ENCODE measurements at regions not wholly inside any gene's neighbourhood (a gene's known extent, or its start where the extent isn't known, plus 50 kb on each side); places are given as distances from the start of the nearest gene placed in this dataset.
"Not testable (repeated sequence)": the region's sequence is repeated elsewhere in the genome, so short reads cannot be mapped to it uniquely, and the experiment has no call there.

GRCh38 chr20:58579069-58579818, 64.0 kb upstream of the APCDD1L start:
- no peak for DNase-seq

DNA sequence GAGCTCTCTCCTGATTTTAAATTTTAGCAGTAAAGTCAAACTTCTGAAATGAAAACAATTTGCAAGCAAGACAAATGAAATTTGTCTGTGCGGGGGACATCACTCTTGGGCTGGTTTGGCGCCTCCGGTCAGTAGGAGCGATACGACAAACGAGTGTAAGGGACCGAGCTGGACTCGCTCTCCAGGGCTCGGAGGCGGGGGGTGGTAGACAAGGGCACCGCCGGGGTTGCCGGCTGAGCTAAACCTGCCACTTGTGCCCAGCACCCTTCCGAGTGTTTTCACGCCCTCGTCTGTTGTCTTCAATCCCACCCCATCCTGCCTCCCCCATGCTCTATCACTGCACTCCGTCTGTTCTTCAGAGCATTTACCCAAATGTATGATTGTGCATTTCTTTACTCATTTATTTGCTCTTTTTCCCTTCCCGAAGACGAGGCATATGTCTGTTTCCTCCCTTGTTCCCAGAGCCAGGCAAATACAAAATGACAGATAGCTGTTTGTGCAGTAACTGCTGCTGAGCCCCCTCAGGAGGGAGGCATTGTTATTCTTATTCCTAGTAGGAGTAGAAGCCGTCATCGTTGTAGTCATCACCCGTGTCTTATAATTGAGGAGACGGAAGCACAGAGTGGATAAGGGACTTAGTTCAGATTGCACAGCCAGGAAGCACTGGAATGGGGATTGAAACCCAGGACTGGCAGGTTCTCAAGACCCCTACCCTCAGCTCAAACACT, 62.8 kb upstream of the APCDD1L start:
- no peak for DNase-seq

DNA sequence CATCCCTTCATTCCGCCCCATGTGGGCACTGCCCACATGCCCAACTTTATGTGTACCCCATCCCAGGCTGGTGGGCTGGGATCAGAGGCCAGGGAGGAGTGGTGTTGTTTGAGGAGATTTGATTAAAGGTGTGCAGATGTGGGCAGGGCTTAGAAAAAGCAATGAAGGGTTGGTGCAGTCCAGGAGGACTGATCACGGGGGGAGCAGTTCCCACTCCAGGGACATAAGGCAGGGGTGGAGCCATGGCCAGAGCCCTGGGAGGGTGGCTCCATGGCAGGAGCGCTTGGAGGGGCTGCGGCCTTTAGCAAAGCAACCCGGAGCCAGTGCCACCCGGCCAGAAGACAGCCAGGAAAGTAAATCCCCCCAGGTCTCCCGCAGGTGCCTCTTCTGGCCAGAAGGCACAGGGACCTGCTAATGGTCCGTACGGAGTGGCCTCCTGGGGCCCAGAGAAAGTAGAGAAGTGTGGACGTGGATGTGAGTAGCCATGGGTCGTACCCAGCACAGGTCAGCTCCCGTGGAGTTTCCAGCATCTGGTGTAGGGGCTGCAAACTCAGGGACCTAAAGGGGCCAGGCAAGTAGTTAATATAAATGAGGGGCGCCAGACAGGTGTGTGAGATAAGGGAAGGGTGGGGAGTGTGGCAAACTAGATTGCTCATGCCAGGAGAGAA, 62.1 kb upstream of the APCDD1L start:
- no peak for DNase-seq

GRCh38 chr20:58576603-58576970, 61.4 kb upstream of the APCDD1L start:
- DNase-seq, result peak in 1 of 2 experiments; percentile 21

- no peak for DNase-seq
These were observed 60.8 kb upstream of the APCDD1L start for GRCh38 chr20:58575776-58576602.

GRCh38 chr20:58574469-58574868, 59.3 kb upstream of the APCDD1L start:
- DNase-seq, result no peak

GRCh38 chr20:58573986-58574385, 58.8 kb upstream of the APCDD1L start:
- DNase-seq, result no peak

DNA sequence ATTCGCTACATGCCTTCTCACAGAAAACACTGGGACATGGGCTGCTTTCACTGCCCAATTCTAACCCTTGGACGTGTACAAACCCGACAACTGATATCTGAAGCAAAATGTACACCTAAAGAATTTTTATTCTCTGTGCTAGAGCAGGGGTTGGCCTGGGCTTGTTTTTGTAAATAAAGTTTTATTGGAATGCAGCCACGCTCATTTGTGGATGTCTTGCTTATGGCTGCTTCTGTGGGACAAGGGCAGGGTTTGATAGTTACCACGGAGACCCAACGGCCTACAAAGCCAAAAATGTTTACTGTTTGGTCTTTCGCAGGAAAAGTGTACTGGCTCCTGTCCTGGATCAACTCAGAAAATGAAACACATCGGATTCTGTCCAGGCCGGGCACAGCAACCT, 58.1 kb upstream of the APCDD1L start:
- DNase-seq, result no peak

DNA sequence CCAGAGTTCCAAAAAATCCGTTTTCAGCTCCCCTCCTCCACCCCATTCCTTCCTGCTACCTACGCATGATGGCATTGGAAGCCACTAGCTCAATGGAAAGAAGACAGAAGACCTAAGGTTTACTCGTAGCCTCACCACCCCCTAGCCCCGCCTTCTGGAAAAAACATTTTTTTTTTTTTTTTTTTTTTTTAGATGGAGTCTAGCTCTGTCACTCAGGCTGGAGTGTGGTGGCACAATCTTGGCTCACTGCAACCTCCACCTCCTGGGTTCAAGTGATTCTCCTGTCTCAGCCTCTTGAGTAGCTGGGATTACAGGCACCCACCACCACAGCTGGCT, 57.2 kb upstream of the APCDD1L start:
- not testable (repeated sequence) for DNase-seq

DNA sequence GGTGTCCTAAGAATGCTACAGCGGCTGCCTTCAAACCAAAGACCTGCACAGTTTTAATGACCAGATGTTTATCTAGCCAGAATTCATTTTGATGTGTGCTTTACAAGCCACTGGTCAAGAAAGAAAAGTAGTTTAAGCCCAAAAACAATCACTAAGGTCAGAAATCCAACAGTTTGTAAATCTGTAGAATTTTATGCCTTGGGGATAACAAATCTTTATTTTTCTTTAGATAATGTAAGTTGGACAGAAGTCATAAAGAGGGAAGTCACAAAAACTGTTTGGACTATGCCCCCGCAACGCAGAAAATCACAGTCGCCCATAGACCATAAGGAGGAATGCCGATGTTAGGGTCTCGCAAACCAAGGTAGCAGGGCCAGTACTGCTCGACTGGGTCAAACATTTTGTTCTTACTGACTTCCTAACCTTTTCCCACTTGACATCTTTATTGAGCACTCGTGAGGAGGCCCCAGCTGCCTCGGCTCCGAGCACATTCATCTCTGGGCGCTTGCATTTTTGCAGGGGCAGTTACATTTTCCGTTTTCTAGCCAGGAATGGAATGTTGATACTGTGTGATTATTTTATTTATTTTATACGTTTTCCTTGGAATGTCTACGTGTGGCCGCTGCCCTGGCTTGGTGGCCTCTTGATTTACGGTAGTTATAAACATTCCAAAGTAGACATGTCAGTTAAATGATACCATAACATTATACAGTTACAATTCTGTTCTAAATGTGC, 56.7 kb upstream of the APCDD1L start:
- DNase-seq, result no peak

- no peak for DNase-seq
These were observed 56.1 kb upstream of the APCDD1L start for GRCh38 chr20:58571356-58571692.

DNA sequence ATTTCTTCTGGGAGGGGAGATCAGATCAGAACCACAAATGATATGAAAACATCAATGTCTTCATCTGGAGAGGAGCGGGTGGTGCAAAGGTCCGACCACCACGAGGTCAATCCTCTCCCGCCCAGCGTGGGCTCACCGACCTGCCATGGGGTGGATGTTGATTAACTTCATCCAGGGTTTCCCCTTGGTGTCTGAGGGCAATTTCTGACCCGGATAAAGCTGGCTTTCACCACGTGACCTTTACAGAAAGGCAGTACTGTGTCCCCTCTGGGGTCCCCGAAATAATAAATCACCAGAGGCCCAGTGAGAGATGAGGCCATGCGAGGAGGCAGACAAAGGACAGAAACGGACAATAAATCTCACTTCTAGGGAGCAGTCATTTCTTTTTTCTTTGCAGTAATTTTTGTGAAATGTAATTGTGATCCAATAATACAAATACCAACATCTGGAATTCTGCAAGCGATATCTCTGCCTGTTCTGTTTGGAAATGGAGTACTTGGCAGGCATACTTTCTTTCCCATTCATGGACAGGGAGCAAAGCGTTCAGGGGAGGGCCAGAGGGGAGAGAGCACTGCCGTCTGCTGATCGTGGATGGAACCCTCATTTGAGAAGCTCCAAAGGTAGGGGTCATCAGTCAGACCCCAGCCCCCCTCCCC, 55.1 kb upstream of the APCDD1L start:
- DNase-seq, result no peak

DNA sequence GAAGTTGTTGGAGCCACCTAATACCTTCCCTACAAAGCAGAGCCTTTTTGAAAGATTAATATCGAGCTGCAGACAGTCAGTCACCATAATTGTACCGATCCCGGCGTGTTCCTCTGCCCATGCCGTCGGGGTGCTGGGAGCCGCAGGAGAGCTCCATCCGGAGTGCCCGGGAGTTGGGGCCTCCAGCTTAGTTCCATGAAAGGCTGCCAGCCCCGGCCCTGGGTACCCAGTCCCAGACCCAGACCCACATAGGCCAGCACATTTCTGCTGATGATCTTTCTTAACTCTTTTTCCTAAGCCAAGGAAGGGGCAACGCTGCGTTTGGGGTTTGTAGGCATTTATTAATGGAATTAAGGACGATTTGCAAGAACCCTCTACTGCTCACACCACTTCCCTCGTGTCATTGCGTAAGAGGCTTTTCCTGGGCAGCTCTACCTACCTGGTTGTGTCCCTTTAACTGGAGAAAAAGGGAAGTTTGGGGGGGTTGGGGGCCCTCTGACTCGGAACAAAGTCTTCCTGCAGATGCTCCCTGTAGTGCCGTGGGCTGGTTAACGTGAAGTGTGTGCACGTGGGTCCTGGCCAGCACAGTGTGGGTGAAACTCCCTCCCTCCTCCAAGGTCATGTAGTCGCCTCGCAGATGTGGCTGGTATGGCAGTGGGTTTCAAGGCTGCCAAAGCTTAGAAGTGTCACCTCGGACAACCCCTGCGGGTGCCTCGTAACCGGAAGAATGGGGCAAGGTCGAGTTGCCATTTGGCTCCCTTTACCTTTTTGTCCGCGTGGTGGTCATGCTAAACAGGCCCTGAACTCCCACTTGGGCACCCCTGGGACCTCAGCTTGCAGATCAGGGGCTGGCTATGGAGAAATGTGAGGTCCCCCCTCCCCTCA, 54.3 kb upstream of the APCDD1L start:
- DNase-seq, result no peak

DNA sequence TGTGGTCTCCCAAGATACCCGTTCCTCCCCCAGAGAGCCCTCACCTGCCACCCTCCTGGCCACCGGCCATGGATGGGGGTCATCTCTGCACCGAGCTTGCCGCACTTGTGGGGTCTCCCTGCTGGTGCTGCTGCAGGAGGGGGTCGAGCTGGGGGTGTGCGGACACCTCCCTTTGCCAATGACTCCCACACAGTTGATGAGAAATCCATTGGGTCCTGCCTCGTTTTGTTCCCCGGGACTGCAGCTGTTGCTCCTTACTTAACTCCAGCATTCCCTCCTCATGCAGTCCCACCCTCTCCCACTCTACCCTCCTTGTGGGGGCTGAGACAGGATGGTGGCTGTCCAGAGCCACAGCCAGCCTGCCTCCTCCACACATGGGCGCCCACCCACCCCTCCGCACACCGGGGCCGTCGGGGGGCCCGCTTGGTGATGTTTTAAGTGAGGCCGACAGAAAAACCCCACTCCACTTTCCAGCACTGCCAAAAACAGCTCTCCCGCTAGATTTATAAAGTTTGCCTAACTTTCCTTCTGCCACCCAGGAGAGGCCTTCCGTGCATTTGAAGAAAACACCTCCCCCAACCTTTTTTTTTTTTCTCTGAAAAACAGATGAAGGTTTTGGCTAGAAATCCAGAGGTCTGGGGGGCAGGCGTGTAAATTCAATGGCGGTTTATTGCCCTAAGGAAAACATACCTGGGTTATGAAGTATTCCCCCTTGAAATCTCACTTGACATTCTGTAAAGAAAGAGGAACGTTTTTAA, 53.5 kb upstream of the APCDD1L start:
- DNase-seq, result no peak

DNA sequence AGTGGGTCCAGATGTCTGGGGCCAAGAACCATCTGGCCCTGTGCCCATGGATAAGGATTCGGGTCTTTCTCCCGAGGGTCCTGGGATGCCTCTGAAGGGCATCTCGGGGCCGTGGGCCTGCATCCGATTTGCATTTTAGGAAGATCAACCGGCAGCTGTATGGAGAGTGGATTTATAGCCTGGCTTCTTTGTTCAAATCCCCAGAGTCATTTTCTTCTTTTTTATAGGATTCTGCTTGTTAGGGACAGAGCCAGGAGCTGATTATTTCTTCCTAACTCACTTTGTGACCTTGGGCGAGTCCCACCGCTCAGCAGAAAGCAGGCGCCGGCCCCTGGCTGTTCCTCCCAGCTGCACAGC, 52.9 kb upstream of the APCDD1L start:
- DNase-seq, result no peak

- no peak for DNase-seq
These were observed 52.2 kb upstream of the APCDD1L start for GRCh38 chr20:58567437-58567836.

- no peak for DNase-seq
These were observed 51.8 kb upstream of the APCDD1L start for GRCh38 chr20:58566981-58567380.

DNA sequence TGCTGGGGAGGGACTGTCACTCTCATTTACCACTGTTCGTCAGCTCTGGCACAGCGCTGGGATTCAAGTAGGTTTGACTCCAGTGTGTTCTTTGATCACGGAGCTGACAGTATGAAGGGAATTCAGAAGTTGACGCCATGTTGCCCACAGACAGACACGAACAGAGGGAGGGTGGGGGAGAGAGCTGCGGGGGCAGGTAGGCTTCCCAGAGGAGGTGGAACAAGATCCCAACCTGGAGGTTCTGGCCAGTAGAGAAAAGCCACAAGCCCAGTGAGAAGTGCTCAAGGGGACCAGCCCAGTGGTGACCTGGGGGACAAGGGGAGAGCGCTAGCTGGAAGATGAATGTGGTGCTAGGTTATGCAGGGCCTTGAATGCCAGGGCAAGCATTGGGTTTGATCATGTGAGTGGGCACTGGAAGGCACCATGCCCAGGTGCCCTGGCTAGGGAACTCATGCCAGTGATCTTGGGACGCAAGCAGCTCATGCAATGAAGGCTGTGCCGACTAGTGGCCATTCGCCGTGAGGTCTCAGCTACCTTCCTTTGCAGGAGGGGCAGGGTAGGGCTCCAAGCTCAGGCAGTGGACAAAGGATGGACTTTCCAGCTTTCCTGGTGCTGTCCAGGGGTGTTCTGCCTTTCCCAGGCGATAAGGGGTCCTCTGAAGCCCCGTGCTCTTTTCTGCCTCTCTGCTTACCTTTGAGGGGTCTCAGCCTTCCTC, 50.4 kb upstream of the APCDD1L start:
- DNase-seq, result no peak
